ENCODE measurements at regions not wholly inside any gene's neighbourhood (a gene's known extent, or its start where the extent isn't known, plus 50 kb on each side); places are given as distances from the start of the nearest gene placed in this dataset.

- TF ChIP-seq CSRNP3 (CRISPR knock-in tag; IDR thresholded peaks at IDR 0.05), result no peak
- TF ChIP-seq GLIS3 (CRISPR knock-in tag; IDR thresholded peaks at IDR 0.05), result no peak
- TF ChIP-seq PATZ1 (CRISPR knock-in tag; IDR thresholded peaks at IDR 0.05; ENCODE audit: borderline replicate concordance), result no peak
- no peak for TF ChIP-seq ZC3H10 (CRISPR knock-in tag; IDR thresholded peaks at IDR 0.05)
- TF ChIP-seq PPARA (CRISPR knock-in tag; IDR thresholded peaks at IDR 0.05; ENCODE audit: borderline replicate concordance), result no peak
- TF ChIP-seq ARNTL (CRISPR knock-in tag; IDR thresholded peaks at IDR 0.05; ENCODE audit: borderline replicate concordance, low read depth), result no peak
- TF ChIP-seq ZFP3 (CRISPR knock-in tag; IDR thresholded peaks at IDR 0.05), result no peak
- no peak for TF ChIP-seq ZFP30 (CRISPR knock-in tag; IDR thresholded peaks at IDR 0.05)
These were observed 471.1 kb upstream of the ZNF507 start for GRCh38 chr19:31874313-31874712.
